Stimulated activated naive CD4-positive, alpha-beta T cell treated with Interleukin-2 at 50 U/mL for 16 hours (primary cell): ENCODE measurements at regions not wholly inside any gene's neighbourhood (a gene's known extent, or its start where the extent isn't known, plus 50 kb on each side); places are given as distances from the start of the nearest gene placed in this dataset.
A peak's percentile ranks its signal among the peaks of the same experiment; 100 is the strongest.

Source experiments
- DNase-seq: peaks from one replicate; lab custom pipeline; 2025; lab: John Stamatoyannopoulos, UW

- DNase-seq = no peak
Measured at GRCh38 chr4:38313175-38313574, 350.8 kb upstream of the KLF3 start.

GRCh38 chr4:38313999-38314561 lies 349.9 kb upstream of the KLF3 start:
- no peak for DNase-seq

GRCh38 chr4:38314663-38315062 lies 349.3 kb upstream of the KLF3 start:
- DNase-seq = no peak

GRCh38 chr4:38315286-38315685 lies 348.7 kb upstream of the KLF3 start:
- DNase-seq = no peak

GRCh38 chr4:38316045-38316444 lies 348.0 kb upstream of the KLF3 start:
- no peak for DNase-seq

GRCh38 chr4:38317041-38317674 lies 346.8 kb upstream of the KLF3 start:
- DNase-seq = no peak

GRCh38 chr4:38318737-38319455 lies 345.1 kb upstream of the KLF3 start:
- peak; percentile 68 for DNase-seq

GRCh38 chr4:38319456-38320342 lies 344.3 kb upstream of the KLF3 start:
- peak; percentile 84 for DNase-seq

GRCh38 chr4:38320343-38320695 lies 343.7 kb upstream of the KLF3 start:
- no peak for DNase-seq

- DNase-seq = no peak
Measured at GRCh38 chr4:38320833-38321232, 343.2 kb upstream of the KLF3 start.

- no peak for DNase-seq
Measured at GRCh38 chr4:38322714-38323113, 341.3 kb upstream of the KLF3 start.

- DNase-seq = no peak
Measured at GRCh38 chr4:38323141-38323641, 340.8 kb upstream of the KLF3 start.

GRCh38 chr4:38324861-38325628 lies 339.0 kb upstream of the KLF3 start:
- DNase-seq = no peak

GRCh38 chr4:38325629-38325913 lies 338.4 kb upstream of the KLF3 start:
- DNase-seq = no peak

- DNase-seq = no peak
Measured at GRCh38 chr4:38326499-38326898, 337.5 kb upstream of the KLF3 start.

- DNase-seq = no peak
Measured at GRCh38 chr4:38327174-38327573, 336.8 kb upstream of the KLF3 start.

GRCh38 chr4:38328989-38329729 lies 334.8 kb upstream of the KLF3 start:
- DNase-seq = no peak

GRCh38 chr4:38330321-38330720 lies 333.7 kb upstream of the KLF3 start:
- DNase-seq = no peak

GRCh38 chr4:38330936-38331335 lies 333.1 kb upstream of the KLF3 start:
- no peak for DNase-seq

- DNase-seq = no peak
Measured at GRCh38 chr4:38332699-38333098, 331.3 kb upstream of the KLF3 start.

- DNase-seq = no peak
Measured at GRCh38 chr4:38333219-38333618, 330.8 kb upstream of the KLF3 start.
